GM19328 (cell line): ENCODE measurements at regions not wholly inside any gene's neighbourhood (a gene's known extent, or its start where the extent isn't known, plus 50 kb on each side); places are given as distances from the start of the nearest gene placed in this dataset.
"Not testable (repeated sequence)": the region's sequence is repeated elsewhere in the genome, so short reads cannot be mapped to it uniquely, and the experiment has no call there.

ENCODE experiments used
- ATAC-seq: cut with Tn5 transposase; IDR thresholded peaks from one replicate; pipeline ENCODE4 v1.9.1; 2021; ENCODE audit warnings: mild to moderate bottlenecking, moderate library complexity; ENCODE audit not compliant: unreplicated experiment

DNA sequence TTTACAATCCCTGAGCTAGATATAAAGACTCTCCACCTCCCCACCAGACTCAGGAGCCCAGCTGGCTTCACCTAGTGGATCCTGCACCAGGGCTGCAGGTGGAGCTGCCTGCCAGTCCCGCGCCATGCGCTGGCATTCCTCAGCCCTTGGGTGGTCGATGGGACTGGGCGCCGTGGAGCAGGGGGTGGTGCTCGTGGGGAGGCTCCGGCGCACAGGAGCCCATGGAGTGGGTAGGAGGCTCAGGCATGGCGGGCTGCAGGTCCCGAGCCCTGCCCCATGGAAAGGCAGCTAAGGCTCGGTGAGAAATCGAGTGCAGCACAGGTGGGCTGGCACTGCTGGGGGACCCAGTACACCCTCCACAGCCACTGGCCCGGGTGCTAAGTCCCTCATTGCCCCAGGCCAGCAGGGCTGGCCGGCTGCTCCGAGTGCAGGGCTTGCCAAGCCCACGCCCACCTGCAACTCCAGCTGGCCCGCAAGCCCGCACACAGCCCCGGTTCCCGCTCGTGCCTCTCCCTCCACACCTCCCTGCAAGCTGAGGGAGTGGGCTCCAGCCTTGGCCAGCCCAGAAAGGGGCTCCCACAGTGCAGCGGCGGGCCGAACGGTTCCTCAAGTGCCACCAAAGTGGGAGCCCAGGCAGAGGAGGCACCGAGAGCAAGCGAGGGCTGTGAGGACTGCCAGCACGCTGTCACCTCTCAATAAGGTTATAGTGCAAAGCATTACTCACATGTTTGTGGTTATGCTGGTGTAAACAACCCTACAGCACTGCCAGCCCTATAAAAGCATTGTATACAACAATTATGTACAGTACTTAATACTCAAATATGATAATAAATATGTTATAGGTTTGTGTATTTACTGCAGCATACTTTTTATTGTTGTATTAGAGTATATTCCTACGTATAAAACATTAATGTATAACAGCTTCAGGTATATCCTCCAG is 757.3 kb downstream of the SLC6A15 start:
- ATAC-seq = not testable (repeated sequence)

DNA sequence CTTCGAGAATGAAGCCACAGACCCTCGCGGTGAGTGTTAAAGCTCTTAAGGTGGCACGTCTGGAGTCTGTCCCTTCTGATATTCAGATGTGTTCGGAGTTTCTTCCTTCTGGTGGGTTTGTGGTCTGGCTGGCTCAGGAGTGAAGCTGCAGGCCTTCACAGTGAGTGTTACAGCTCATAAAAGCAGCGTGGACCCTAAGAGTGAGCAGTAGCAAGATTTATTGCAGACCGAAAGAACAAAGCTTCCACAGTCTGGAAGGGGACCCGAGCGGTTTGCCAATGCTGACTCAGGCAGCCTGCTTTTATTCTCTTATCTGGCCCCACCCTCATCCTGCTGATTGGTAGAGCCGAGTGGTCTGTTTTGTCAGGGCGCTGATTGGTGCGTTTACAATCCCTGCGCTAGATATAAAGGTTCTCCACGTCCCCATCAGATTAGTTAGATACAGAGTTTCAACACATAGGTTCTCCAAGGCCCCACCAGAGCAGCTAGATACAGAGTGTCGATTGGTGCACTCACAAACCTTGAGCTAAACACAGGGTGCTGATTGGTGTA is 758.1 kb downstream of the SLC6A15 start:
- not testable (repeated sequence) for ATAC-seq

DNA sequence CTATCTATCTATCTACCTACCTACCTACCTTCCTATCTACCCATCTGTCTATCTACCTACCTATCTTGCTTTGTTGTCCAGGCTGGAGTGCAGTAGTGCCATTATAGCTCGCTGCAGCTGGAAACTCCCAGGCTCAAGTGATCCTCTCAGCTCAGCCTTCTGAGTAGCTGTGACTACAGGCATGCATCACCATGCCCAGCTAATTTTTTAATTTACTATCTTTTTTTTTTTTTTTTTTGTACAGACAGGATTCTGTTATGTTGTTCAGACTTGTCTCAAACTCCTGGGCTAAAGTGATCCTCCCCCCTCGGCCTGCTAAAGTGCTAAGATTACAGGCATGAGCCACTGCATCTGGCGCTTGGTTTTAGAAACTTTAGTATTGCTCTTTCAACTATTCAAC is 762.4 kb downstream of the SLC6A15 start:
- no peak for ATAC-seq

DNA sequence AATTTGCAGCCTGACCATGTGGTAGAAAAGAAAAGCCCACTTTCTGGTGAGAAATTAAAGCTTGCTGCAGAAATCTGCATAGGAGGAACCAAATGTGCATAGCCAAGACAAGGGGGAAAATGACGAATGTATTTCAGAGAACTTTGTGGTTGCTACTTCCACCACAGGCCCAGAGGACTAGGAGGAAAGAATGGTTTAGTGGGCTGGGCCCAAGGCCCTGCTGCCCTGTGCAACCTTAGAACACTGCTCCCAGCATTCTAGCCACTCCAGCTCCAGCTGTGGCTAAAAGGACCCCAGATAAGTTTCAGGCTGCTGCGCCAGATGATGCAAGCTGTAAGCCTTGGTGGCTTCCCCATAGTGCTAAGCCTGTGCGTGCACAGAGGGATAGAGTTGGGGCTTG is 764.3 kb downstream of the SLC6A15 start:
- no peak for ATAC-seq

DNA sequence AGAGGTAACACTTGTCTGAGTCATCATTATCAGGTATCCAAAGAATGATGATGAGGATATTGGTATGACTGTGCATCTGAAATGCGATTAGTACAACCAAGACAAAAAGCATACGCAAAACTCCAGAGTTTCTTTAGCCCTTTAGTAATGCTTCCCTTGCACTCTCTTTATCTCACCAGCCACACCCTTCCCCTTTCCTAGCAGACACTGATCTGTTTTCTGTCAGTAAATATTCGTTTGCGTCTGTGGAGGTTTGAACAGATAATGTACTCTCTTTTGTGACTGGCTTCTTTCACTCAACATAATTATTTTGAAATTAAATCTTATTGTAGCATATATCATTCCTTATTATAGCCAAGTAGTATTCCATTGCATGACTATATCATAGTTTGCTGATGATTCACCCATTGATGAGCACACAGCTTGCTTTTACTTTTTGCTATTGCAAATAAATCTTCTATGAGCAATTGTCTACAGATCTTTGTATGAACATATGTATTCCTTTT is 775.7 kb downstream of the SLC6A15 start:
- no peak for ATAC-seq

DNA sequence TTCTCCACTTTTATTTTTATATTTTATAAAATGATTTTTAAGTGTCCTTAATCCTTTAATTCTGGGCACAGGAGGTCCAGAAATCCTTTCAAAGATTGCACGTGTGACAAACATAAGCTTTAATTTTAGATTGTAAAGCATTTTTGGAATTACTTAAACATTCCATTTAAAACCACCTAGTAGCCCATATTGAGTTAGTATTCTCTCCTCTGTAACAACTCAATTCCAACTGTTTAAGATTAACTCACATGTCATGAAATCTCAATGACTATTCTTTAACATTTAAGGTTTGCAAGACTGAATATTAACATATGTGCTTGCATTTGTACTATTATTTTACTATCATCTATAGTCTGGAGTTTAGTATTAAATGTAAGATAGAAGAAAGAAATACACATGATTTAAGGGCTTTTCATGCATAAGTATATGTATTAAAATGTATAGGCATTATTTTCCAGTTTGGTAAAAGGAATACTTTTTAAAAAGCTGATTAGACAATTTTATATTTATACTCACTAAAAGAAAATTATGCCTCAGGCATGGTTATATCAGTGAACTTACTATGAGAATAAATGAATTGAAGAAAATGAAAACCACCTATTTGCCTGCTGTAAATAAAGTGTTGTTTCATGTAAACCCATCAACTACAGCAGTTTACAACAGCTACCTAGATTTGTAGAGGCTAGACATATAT is 776.9 kb downstream of the SLC6A15 start:
- no peak for ATAC-seq

DNA sequence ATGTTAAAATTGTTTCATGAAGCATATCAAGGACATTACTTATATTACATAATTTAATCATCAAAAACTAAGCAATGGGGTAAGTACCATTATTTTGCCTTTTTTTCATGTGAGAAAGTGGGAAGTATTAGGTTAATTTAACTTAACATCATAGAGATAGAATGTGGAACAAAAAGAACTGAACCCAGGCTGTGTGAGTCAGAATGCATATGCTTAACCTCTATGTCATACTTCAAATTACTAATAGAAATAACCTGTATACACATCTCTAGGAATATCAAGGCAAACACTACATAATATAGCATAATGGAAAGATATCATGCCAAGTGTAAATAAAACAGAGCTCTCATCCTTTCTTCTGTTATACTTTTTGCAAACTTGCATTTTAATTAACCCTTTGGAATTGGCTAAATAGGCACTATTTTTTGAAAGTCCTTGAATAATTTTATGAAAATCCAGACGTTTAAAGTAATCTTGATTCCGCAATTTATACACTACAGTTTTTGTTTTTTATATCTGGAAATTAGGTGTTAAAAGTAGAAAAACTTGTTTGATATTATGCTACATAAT is 777.7 kb downstream of the SLC6A15 start:
- ATAC-seq = no peak

DNA sequence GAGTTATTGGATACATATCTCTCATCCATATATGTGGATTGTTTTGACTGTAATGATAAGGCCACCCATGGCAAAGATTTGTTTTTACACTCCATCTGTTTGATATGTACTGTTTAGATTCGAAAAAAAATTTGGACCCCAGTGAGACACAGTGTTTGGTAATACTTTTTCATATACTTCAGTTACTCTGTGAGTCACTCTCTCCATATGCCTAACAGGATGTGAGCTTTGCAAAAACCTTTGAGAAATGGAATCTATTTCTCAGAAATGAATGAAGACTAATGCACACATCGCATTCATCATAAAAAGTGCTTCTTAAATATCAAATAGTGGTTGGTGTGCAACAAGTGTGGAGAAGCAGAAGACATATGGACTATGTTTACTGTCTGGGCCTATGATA is 781.5 kb downstream of the SLC6A15 start:
- no peak for ATAC-seq

DNA sequence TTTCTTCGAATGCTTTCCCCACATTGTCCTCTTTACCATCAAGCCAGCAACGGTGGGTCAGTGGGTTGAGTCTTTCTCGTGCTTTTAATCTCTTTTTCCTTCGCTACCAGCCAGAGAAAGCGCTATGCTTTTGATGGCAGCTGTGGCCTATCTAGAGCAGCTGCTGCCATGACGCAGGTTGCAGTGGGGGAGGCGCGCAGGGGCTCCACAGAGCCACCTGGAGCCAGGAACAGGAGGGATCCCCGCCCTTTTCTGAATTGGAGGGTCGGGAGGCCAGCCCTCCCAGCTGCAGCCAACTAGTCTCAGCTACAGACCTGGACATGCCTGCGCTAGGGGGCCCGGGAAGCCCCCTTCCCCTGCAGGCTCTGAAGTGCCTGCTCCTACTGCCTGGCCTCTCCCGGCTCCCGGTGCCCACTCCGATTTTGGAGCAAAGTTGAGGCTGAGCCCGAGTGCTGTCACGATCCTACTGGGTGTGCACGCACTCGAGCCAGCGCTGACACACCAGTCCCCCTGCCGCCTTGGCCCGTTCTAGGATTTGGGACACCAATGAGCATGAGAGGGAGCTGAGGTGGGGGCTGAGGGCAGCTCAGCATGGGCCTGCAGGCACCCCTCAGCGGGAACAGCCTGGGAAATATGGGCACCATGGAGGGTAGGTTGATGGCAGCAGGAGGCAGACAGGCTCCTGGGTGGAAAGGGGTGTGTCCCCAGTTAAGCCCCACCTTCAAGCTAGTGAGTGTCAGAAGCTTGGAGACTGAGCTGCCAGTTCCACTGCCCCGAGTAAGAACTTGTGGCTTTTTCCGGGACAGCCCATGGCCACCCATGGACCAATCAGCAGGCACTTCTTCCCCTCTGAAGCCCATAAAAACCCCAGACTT is 784.2 kb downstream of the SLC6A15 start:
- no peak for ATAC-seq

DNA sequence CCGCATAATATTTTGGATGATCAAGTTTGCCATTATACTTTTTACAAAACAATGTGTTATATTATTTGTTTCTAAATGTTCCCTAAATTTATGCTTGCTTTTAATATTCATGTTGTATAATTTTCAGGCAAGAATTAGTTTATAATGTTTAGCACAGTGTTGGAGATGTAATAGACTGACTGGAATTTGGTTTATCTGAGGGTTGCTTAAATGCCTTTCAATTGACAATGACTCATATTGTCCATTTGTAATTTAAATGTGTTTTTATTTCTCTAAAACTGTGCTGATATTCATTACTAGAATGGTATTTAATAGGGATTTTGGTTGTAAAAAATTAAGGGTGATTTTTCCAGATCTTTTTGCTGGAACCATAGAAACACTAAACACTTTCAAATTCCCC is 788.4 kb downstream of the SLC6A15 start:
- no peak for ATAC-seq

DNA sequence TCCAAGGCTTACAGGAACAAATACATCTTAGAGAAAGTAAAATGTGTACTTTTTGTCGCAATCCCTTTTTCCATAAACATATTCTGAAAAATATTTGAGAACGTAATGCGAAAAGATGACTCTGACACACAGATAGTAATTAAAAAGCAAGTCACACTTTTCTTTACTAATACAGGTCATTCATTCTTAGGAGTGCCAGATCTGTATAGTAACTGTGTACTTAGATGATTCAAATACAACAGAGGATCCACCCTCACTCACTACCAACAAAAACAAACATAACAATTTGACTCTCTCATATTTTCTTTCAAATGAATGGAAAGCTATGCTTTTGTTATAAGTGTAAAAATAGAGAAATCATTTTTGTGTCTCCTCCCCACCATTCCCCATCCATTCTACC is 795.4 kb downstream of the SLC6A15 start:
- no peak for ATAC-seq

DNA sequence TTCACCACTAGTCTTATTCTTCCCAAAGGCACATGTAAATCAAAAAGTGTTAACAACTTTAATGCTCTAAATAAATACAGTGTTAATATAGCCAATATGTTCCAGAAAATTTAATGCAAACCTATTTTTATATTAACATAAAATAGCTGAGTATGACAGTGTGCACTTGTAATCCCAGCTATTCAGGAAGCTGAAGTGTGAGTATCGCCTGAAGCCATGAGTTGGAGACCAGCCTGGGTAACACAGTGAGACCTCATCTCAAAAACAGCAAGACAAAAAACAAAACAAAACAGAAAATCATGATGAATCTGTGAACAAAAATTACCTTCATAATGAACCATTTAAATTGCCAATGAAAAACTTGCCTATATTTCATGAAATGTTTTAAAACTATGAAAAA is 798.9 kb downstream of the SLC6A15 start:
- ATAC-seq = no peak

DNA sequence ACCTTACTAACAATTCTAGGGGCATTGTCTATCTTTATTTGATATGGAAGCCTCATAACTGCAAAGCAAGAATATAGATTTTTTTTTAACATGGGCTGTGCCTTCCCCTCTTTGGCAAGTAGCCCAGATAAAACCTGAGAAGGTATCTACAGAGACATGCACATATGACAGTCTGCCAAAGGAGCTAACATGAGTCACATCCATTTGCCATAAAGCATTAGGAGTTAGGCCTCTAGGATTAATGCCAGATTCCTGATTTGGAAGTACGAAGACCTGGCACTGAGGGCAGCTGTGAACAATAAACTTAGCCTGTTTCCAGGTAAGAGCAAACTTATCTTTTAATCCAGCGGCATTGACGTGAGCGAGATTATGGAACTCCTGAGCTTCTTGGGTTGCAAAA is 808.7 kb downstream of the SLC6A15 start:
- not testable (repeated sequence) for ATAC-seq

DNA sequence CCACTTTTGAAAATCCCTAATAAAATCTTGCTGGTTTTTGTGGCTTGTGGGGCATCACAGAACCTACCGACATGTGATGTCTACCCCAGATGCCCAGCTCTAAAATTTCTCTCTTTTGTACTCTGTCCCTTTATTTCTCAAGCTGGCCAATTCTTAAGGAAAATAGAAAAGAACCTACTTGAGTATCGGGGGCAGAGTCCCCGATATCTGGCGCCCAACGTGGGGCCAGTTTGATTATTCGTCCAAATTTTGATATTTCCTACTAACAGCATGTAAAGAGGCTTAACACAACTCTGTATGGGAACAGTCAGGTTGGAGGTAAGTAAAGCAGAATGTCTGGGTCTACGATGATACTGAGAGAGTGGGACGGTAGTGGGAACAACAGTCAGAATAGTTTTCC is 810.6 kb downstream of the SLC6A15 start:
- ATAC-seq = not testable (repeated sequence)

DNA sequence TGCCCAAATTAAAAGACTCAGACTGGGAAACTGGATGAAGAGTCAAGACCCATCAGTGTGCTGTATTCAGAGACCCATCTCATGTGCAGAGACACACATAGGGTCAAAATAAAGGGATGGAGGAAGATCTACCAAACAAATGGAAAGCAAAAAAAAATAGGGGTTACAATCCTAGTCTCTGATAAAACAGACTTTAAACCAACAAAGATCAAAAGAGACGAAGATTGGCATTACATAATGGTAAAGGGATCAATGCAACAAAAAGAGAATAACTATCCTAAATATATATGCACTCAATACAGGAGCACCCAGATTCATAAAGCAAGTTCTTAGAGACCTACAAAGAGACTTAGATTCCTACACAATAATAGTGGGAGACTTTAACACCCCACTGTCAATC is 813.0 kb downstream of the SLC6A15 start:
- ATAC-seq = not testable (repeated sequence)

DNA sequence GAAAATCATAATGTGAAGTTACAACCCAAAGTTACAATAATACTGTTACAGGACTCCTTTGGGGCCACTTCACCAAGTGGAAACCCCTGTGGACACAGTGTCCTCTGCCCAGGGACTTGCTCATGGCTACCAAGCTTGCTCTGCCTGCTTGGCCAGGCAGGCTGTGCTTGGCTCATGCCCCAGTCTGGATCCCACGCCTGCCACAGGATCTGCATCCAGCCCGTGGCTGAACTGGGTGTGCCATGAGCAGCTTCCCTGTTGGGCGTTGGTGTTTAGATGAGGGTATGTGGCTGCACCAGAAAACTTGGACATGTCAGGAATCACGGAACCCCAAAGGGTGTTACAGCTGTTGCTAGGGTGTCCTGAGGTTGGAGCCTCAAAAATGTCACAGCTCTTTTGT is 820.9 kb downstream of the SLC6A15 start:
- no peak for ATAC-seq

DNA sequence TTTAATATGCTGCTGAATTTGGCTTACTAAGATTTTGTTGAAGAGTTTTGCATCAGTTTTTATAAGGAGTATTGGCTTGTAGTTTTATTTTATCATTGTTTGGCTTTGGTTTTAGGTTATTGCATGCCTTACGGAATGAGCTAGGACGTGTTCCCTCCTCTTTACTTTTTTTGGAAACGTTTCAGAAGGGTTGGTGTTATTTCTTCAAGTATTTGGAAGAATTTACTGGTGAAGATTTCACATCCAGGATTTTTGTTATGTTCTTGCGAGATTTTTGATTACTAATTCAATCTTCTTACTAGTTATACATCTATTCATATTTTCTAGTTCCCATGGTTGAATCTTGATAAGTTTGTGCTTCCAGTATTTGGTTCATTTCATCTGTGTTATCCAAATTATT is 823.2 kb downstream of the SLC6A15 start:
- no peak for ATAC-seq

DNA sequence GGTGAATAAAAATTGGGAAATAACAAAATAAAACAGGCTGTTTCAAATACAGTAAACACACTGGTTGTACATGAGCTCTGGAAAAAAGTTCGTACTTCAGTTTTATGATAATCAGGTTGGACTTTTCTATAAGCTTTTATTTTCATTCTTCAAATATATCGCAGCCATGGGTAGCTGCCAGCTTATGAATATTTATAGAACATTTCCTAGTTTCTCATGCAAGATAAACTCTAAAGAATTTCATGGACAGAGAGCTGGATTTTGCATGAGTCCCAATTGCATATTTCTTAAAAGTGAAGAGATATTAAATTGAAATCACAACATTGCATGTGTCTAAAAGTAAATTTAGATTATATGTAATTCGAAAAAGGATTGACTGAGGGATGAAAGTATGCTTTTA is 827.6 kb downstream of the SLC6A15 start:
- no peak for ATAC-seq

DNA sequence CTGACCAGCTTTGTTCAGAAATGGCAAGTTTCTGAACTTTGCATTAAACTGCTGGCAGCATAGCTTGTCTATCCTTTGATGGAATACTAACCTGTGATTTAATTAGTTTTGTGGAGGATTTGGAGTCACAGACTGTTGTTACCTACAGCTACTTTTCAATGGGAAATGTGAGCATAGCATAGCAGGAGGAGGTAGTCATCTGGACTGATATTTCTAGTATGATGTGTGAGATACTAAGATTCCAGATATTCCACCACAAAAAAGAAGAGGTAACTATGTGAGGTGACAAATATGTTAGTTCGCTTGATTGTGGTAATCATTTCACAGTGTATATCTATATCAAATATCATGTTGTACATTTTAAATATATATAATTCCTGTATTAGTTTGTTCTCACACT is 833.0 kb downstream of the SLC6A15 start:
- no peak for ATAC-seq

DNA sequence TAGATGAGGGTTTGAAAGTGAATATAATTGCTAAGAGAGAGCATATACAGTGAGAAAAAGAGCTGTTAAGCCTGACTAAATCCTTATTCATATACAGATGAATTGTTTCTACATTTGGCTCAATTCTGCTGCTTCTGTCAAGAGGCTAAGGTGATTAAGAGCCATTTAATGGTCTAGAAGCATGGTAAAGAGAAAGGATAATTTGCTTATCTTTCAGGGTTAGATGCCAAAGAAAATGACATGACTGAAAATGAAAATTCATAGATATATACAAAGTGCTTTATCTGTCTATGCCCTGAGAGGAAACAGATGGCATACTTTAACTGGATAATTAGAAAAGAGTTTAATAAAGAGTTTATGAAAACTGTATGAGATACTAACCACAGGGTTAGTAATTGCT is 834.9 kb downstream of the SLC6A15 start:
- no peak for ATAC-seq
